Endothelial cell of umbilical vein (primary cell): ENCODE measurements at regions not wholly inside any gene's neighbourhood (a gene's known extent, or its start where the extent isn't known, plus 50 kb on each side); places are given as distances from the start of the nearest gene placed in this dataset.

Experiments
- BruUV-seq: library from RNA; stranded (reverse); fragments of 400-500 nt; replicated peaks from 2 replicates; lab custom pipeline; 2021; lab: Mats Ljungman, UMichigan
- CTCF ChIA-PET: fragments of 300-600, 350-600 bp; sonication (Branson Sonifier 250); formaldehyde crosslinking; loops from one replicate; lab custom pipeline; 2021; ENCODE audit warnings: antibody characterized with exemption, inconsistent platforms; lab: Charles Lee
- POLR2A ChIA-PET: fragments of 300-600, 350-600 bp; sonication (Branson Sonifier 250); formaldehyde crosslinking; loops from one replicate; lab custom pipeline; 2021; ENCODE audit warnings: antibody characterized with exemption, inconsistent platforms; lab: Charles Lee
- DNase-seq: peaks from one replicate; pipeline ENCODE4 v3.0.0-alpha.2; 2011; ENCODE audit warnings: low read depth, low spot score
- FAIRE-seq: peaks from 2 replicates; lab custom pipeline; 2011; peaks lifted over from hg19 to GRCh38; lab: Jason Lieb, UNC
- H2AFZ ChIP-seq: 2 replicates; pipeline ENCODE4 v1.6.0; 2012; ENCODE audit warnings: low read depth, low read length, control low read depth, inconsistent platforms
- H3K27ac ChIP-seq: 2 replicates; pipeline ENCODE4 v1.5.1; 2011; ENCODE audit warnings: low read depth, mild to moderate bottlenecking, control low read depth, low read length, moderate library complexity; ENCODE audit not compliant: insufficient read depth
- H3K27me3 ChIP-seq, 2 experiments: 2 replicates each; pipeline versions ENCODE4 v1.6.0 to v1.6.1; 2011; ENCODE audit warnings: low read length in 2 of 2, mixed read lengths in 1 of 2; ENCODE audit not compliant: control insufficient read depth in 2 of 2, insufficient read depth in 2 of 2
- H3K36me3 ChIP-seq, 2 experiments: 2 replicates in 1 of 2; 3 replicates in 1 of 2; pipeline ENCODE4 v1.5.1; 2011; ENCODE audit warnings: low read length in 2 of 2, mild to moderate bottlenecking in 1 of 2, moderate library complexity in 1 of 2; ENCODE audit not compliant: control insufficient read depth in 2 of 2, insufficient read depth in 2 of 2; ENCODE audit errors: extremely low read depth in 1 of 2
- H3K4me1 ChIP-seq: 3 replicates; pipeline ENCODE4 v1.5.1; 2011; ENCODE audit warnings: mild to moderate bottlenecking, low read length; ENCODE audit not compliant: control insufficient read depth, insufficient read depth; ENCODE audit errors: extremely low read depth
- H3K4me2 ChIP-seq: 2 replicates; pipeline ENCODE4 v1.6.1; 2011; ENCODE audit warnings: low read length, control low read depth, mixed read lengths; ENCODE audit not compliant: insufficient read depth
- H3K4me3 ChIP-seq, 3 experiments: fragments of 200-600 bp in 1 of 3; sonication (generic), shearing (Covaris generic) in 1 of 3; replicated peaks in 1 of 3; 2 replicates each; pipeline ENCODE4 v1.5.1; 2011 to 2016; ENCODE audit warnings: control low read depth in 3 of 3, low read length in 3 of 3, mild to moderate bottlenecking in 2 of 3, inconsistent platforms in 1 of 3, low read depth in 1 of 3, moderate library complexity in 1 of 3; ENCODE audit not compliant: insufficient read depth in 1 of 3
- H3K79me2 ChIP-seq: 2 replicates; pipeline ENCODE4 v1.6.0; 2012; ENCODE audit warnings: low read length, inconsistent platforms; ENCODE audit not compliant: control insufficient read depth, insufficient read depth
- H3K9ac ChIP-seq: replicated peaks from 2 replicates; pipeline ENCODE3; 2011; ENCODE audit warnings: low read length, control low read depth; ENCODE audit not compliant: insufficient read depth; ENCODE audit errors: extremely low read depth
- H3K9me1 ChIP-seq: replicated peaks from 3 replicates; pipeline ENCODE4 v1.6.0; 2011; ENCODE audit warnings: mild to moderate bottlenecking, low read length; ENCODE audit not compliant: control insufficient read depth, insufficient read depth; ENCODE audit errors: extremely low read depth
- H3K9me3 ChIP-seq: replicated peaks from 2 replicates; pipeline ENCODE4 v1.5.1; 2012; ENCODE audit warnings: low read length, inconsistent platforms; ENCODE audit not compliant: control insufficient read depth, insufficient read depth
- H4K20me1 ChIP-seq: replicated peaks from 2 replicates; pipeline ENCODE3; 2011; ENCODE audit warnings: mild to moderate bottlenecking, low read length; ENCODE audit not compliant: control insufficient read depth, insufficient read depth; ENCODE audit errors: extremely low read depth
- CTCF ChIP-seq, 2 donors: IDR thresholded peaks; 1 replicate in 1 of 2; 2 replicates in 1 of 2; pipeline ENCODE4 v1.5.1; 2011; ENCODE audit warnings: low read length in 2 of 2, mild to moderate bottlenecking in 2 of 2, moderate library complexity in 2 of 2, control low read depth in 1 of 2, inconsistent platforms in 1 of 2, low read depth in 1 of 2; ENCODE audit not compliant: insufficient read depth in 1 of 2; ENCODE audit errors: extremely low read depth in 1 of 2
- EZH2 ChIP-seq: IDR thresholded peaks from 2 replicates; pipeline ENCODE4 v1.6.1; 2012; ENCODE audit warnings: borderline replicate concordance, low read depth, mild to moderate bottlenecking, moderate library complexity, low read length, inconsistent platforms; ENCODE audit not compliant: severe bottlenecking
- FOS ChIP-seq: IDR thresholded peaks from 2 replicates; pipeline ENCODE4 v1.6.1; 2011; ENCODE audit warnings: mild to moderate bottlenecking, low read length, moderate library complexity, borderline replicate concordance; ENCODE audit not compliant: insufficient read depth
- GATA2 ChIP-seq: IDR thresholded peaks from 2 replicates; pipeline ENCODE4 v1.7.0; 2011; ENCODE audit warnings: low read depth, mild to moderate bottlenecking, moderate library complexity, mixed read lengths, low read length; ENCODE audit not compliant: insufficient read length, insufficient read depth
- JUN ChIP-seq: IDR thresholded peaks from 2 replicates; pipeline ENCODE4 v1.6.1; 2011; ENCODE audit warnings: borderline replicate concordance, low read depth; ENCODE audit not compliant: insufficient read length, insufficient read depth
- MAX ChIP-seq: IDR thresholded peaks from 2 replicates; pipeline ENCODE4 v1.6.1; 2011; ENCODE audit not compliant: insufficient read depth, insufficient read length
- MYC ChIP-seq: IDR thresholded peaks from one replicate; pipeline ENCODE4 v1.6.1; 2011; ENCODE audit warnings: mild to moderate bottlenecking, low read depth, low read length
- POLR2A ChIP-seq: IDR thresholded peaks from 2 replicates; pipeline ENCODE4 v1.6.1; 2012; ENCODE audit warnings: low read depth, mild to moderate bottlenecking, control low read depth, low read length
- POLR2AphosphoS5 ChIP-seq: IDR thresholded peaks from 2 replicates; pipeline ENCODE4 v1.6.1; 2012; ENCODE audit warnings: low read depth, mild to moderate bottlenecking, control low read depth, low read length, moderate library complexity; ENCODE audit not compliant: insufficient read depth
- dilution Hi-C: fragments of 300-500 bp; cut with MboI; formaldehyde crosslinking; loops from one replicate; pipeline ENCODE4 v1.15.0; 2019; ENCODE audit warnings: low sequenced_read_pairs; ENCODE audit not compliant: extremely low pct_ligation_motif_present
- intact Hi-C: fragments of 100-400 bp; cut with micrococcal nuclease; formaldehyde crosslinking; loops from one replicate; pipeline ENCODE4 v1.10.0; 2022

GRCh38 chr11:70915158-70915985, 337.0 kb downstream of the SHANK2 start:
- Histone ChIP-seq H3K9ac (no peak overlapping the region), H3K9me1 (no peaks in the 10 kb centered on the region), H3K36me3 (no peaks in the 10 kb centered on the region), H3K4me1 (no peaks in the 10 kb centered on the region), H2AFZ (no peak overlapping the region), H3K27me3 (no peaks in the 10 kb centered on the region), H3K4me2 (no peak overlapping the region), H3K27ac (no peak overlapping the region), H3K4me3 (no peak overlapping the region), H4K20me1 (no peaks in the 10 kb centered on the region), H3K9me3 (no peaks in the 10 kb centered on the region), H3K79me2 (no peaks in the 10 kb centered on the region)
- DNase-seq: no peak
- dilution Hi-C loops: no loop called here
- POLR2A ChIA-PET: no interaction called here
- BruUV-seq: no TSS peak
- no peak for TF ChIP-seq FOS
- TF ChIP-seq EZH2: no peak
- no peak for TF ChIP-seq POLR2A
- no peak for TF ChIP-seq MYC
- no peak for TF ChIP-seq GATA2
- TF ChIP-seq JUN: no peak
- TF ChIP-seq POLR2AphosphoS5: no peak
- TF ChIP-seq MAX: no peak
- TF ChIP-seq CTCF (IDR thresholded peaks at IDR 0.05; ENCODE audit: extremely low read depth in 1 of 2, insufficient read depth in 1 of 2, low read depth in 1 of 2, low read length in 2 of 2): no peak
- intact Hi-C loops: no loop called here
- no peak for FAIRE-seq
- CTCF ChIA-PET: no interaction called here
